ENCODE measurements at regions not wholly inside any gene's neighbourhood (a gene's known extent, or its start where the extent isn't known, plus 50 kb on each side); places are given as distances from the start of the nearest gene placed in this dataset.
A peak's percentile ranks its signal among the peaks of the same experiment; 100 is the strongest.
"Not testable (repeated sequence)": the region's sequence is repeated elsewhere in the genome, so short reads cannot be mapped to it uniquely, and the experiment has no call there.

DNA sequence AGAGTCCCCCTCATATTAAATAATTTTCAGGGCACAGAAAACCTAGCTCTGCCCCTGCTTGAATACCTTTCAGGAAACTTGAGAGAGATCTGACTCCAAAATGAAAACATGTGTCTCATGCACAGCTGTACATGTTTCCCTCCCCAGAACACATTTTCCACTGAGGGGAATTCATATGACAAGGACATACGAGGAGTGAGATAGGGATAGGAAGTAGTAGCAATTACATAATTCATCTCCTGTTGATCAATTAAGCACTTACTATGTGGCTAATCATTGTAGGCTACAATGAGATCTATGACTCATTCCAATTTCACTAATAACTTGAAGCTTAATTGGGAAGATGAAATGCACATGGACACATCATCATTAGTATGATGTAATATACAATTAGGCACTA, 302.1 kb downstream of the PCDH11X start:
- not testable (repeated sequence) for FAIRE-seq

DNA sequence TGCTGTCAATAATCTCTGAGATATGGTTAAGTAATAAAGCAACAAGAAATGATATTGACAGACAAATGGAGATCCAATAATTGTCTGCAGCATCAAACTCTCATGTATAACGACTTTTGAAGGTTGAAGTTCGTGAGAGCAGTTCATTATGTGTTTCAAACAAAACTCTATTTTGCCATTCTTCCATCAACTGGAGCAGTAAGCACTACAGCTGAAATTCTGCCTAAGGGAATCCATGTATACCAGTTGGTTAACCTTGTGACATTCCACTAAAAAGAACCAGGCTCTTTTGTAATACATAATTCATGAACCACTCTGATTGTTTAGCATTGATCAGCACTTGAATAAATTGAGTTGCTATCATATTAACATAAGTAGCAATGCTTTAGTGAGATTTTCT, 311.6 kb downstream of the PCDH11X start:
- not testable (repeated sequence) for FAIRE-seq

DNA sequence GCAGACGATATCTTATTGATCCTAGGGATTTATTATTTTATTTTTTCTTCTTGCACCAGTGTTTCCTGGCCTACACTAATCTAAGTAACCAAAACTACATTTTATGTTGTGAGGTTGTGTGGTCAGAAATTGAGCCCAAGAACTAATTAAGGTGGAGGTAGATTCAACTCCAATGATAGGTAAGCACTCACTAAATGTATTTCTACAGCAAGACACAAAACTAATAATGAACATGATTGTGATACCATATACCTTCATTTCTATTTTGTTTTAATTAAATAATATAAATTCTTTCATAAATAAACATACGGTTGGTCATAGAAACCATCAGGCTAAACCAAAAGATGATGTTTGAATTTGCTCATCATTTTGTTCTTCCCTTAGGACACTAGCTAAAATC, 319.0 kb downstream of the PCDH11X start:
- FAIRE-seq, result not testable (repeated sequence)

DNA sequence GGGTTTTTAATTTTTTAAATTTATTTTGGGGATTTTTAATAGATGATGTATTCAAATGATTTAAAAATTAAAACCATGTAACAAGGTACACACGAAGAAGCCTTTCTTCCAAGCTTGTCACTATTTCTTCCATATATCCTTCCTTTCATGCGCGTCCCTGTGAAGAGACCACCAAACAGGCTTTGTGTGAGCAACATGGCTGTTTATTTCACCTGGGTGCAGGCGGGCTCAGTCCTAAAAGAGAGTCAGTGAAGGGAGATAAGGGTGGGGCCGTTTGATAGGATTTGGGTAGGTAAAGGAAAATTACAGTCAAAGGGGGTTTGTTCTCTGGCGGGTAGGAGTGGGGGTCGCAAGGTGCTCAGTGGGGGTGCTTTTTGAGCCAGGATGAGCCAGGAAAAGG, 320.9 kb downstream of the PCDH11X start:
- not testable (repeated sequence) for FAIRE-seq

DNA sequence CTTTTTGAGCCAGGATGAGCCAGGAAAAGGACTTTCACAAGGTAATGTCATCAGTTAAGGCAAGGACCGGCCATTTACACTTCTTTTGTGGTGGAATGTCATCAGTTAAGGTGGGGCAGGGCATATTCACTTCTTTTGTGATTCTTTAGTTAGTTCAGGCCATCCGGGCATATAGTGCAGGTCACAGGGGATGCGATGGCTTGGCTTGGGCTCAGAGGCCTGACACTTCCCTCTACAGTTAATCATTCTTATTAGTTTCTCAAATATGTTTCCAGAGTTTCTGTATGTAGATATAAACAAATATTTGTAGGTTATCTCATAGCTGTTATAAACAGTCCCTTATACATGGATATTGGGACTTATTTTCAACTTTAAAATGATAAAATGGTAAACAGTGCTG, 326.5 kb downstream of the PCDH11X start:
- FAIRE-seq, result not testable (repeated sequence)

DNA sequence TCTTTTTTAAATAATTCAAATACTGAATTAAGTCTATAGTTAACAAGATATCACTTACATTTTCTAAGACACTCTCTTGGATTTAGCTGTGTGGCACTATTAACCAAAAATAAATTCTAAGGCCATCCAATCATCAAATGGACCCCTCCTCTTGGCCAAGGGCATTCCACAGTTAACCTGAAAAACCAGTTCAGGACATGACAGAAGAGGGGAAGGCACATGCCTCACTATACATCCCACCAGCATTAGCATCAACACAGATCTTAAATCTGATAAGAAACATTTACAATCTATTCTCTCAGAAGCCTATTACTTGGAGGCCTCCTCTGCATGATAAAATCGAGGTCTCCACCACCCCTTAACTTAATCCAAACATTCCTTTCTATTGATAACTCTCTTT, 327.5 kb downstream of the PCDH11X start:
- not testable (repeated sequence) for FAIRE-seq

DNA sequence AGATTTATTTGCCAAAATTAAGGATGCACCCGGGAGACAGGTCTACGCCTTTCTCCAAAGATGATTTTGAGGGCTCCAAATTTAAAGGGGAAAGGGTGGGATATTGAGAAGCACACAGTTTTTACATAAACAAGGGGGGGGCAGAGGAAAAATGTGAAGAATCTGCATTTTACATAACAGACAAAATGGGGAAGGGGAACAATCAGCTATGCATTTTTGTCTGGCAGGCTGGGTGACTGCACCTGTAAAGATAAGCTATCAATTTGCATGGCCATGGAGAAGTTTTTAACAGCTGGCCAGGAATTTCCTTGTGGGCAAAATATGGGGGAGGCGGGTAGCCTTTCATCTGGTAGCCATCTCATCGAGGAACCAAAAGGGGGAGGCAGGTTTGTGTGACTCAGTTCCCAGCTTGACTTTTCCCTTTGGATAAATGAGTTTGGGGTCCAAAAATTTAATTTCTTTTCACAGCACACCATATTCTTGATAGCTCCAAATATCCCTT, 331.3 kb downstream of the PCDH11X start:
- not testable (repeated sequence) for FAIRE-seq

DNA sequence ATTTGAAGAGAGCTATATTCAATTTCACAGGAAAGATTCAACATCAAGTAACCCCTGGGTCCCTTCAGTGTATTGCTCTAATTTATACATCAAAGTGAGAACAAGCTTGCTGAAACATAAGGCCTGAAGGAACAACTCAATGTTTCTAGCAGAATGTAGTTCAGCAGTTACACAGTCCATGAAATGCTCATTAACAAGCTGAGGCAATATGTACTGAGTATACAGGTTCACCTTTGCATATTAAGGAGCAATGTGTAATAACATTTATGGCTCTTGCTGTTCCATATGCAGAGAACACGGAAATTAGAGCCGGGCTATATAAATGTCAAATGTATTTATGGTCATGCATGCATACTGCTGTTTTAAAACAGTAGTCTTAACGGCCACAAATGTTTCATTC, 338.5 kb downstream of the PCDH11X start:
- FAIRE-seq, result not testable (repeated sequence)

DNA sequence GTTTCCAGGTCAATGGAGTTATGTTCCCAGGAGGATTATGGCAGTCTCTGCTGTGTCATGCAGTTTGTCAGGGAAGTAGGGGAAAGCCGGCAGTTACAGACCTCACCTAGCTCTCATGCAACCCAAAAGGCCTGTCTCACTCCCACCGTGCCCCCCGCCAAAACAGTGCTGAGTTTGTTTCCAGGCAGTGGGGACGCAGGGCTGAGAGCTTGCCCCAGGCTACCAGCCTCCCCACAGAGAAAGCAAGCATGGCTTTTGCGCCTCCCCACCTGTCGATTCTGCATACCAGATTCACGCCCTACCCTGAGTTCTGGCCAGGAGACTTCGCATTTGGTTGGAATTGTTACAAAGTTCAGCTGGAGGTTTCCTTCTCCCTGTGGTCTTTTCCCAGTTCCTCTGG, 383.9 kb downstream of the PCDH11X start:
- FAIRE-seq, result not testable (repeated sequence)

DNA sequence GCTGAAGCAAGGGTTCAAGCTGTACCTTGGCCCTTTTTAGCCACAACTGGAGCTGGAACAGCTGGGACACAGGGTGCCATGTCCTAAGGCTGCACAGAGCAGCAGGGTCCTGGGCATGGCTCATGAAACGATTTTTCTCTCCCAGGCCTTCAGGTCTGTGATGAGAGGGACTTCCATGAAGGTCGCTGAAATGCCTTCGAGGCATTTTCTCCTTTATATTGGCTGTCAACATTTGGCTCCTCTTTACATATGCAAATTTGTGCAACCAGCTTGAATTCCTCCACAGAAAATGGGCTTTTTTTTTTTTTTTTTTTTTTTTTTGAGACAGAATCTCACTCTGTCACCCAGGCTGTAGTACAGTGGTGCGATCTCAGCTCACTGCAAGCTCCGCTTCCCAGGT, 430.8 kb downstream of the PCDH11X start:
- no peak for FAIRE-seq

DNA sequence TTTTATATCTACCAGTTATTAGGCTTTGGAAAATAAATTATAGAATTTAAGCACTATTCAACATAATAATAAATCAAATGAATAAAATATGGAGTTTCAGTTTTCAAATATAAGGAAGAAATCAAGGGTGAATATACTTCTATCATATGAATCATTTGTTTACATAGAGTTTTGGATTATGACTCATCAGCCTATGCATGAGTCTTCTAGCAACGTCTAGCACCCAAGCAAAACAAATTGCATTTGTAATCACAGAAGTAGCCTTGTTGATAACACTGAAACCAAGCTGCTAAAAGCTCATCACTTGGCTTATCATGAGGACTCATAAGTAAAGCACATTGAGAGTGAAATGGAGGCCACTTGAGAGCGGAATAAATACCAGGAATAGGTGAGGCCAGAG, 434.6 kb downstream of the PCDH11X start:
- no peak for FAIRE-seq

DNA sequence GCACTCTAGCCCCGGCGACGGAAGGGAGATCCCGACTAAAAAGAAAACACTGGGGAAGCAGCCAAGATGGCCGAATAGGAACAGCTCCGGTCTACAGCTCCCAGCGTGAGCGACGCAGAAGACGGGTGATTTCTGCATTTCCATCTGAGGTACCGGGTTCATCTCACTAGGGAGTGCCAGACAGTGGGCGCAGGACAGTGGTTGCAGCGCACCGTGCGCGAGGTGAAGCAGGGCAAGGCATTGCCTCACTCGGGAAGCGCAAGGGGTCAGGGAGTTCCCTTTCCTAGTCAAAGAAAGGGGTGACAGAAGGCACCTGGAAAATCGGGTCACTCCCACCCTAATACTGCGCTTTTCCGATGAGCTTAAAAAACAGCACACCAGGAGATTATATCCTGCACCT, 435.8 kb downstream of the PCDH11X start:
- FAIRE-seq, result not testable (repeated sequence)

DNA sequence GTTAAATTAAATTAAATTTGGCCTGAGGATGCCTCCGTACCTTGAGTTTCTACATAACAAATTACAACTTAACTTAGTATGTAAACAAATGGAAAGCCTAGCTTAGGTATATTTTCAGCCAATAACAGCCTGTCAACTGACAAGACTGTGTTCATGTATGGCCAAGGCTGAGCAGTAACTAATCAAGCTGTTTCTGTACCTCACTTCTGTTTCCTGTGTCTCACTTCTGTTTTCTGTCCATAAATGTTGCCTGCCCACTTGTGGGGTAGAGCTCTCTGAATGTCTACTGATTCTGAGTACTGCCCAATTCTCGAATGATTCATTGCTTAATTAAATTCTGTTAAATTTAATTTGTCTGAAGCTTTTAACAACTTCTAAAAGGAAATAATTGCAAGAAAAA, 445.2 kb downstream of the PCDH11X start:
- FAIRE-seq, result no peak

DNA sequence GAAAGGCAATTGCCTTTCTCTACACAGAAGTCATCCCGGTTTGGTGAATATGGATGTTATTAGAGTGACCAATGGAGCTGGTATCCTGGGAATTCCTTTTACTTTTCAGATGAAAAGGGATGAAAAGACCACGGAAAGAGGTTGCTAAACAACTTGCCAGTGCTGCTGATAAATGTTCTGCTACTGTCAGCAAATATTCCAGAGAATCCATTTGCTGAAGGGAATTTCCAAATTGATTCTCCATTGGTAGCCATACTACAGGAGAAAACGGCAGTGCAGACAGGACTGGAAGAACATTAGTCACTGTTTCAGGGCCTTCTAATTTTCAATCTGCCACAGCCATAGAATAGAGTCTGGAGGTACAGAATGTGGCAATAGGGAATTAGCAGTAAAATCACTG, 451.5 kb downstream of the PCDH11X start:
- no peak for FAIRE-seq

DNA sequence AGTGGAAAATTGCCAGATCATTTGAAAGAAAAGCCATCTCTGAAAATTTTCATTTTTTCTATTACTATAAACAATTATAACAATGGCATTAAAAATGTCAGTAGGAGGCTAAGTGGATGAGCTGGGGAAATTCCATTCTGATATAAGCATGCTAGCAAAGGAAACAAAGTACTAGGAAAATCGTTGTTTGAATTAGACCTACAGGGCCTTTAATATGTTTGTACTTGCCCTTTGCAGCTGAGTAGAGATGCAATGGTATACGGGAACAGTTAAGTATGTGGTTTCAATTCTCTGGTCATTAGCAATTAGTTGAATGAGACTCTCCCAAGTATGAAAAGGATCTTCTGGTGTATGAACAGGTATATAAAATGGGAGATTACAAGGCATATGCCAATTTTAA, 452.2 kb downstream of the PCDH11X start:
- FAIRE-seq, result no peak

DNA sequence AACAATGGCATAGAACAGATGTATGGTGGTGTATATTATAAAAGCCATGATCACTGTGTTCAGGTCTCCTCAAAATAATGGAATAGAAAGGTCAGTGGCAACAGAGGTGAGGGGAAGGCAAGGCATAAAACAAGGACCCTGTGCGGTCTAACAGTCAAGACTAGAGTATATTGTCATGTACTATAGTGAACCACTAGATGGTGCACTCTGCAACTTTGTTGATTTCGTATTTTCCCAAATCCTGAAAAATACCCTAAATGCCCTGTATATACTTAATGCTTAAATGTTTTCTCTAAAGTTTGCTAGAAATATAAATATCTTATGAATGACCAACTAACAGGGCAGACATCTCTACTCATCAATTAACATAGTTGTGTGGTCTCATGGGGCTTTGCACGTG, 453.0 kb downstream of the PCDH11X start:
- no peak for FAIRE-seq

DNA sequence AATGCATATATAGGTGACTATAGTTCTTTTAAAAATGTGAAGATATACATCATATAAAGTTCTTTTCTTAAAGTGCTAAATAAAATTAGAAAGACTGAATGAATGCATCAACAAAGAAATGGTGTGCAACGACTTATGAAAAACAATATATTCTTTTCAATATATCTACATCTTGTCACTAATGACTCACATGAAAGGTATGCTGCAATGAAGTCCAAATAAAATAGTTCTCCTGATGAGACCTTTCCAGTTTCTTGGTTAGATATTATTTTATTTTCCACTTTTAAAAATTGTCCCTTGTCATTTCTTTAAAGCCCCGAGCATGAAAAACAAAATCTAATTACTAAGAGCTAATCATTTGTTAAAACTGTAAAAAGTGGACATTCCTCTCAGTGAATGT, 462.1 kb downstream of the PCDH11X start:
- no peak for FAIRE-seq

DNA sequence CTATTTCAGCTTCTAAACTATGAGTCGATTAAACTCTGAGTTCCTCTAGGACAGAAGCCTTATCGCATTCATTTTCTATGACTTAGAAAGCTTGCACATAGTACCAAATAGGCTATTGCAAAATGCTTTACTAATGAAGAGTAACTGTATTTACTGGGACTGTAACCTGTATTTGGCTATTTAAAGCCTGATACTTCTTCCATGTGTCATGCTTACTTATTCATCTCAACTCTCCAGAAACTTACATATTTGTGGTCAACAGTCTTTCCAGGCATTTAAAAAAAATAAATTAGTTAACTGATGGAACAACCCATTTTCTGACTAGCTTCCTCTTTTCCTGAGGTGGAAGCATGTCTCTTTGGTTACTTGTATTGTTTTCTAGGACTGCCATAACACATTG, 467.9 kb downstream of the PCDH11X start:
- FAIRE-seq, result no peak

DNA sequence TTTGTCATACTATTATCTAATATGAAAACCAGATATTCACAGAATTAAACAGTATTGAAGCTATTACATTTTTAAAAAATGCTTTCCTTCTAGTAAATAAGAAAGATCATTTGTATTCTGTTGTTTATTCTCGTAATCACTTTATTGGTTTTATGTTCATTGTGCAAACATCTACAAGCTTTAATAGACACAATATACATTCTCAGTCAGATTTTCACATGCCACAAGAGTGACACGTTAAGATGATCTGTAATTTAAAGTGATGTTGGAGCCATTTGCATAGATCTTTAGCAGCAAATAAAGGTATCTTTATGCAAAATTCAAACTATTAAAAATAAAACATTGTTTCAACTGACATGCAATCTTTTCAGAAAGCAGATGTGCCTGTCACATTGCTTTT, 469.9 kb downstream of the PCDH11X start:
- no peak for FAIRE-seq

DNA sequence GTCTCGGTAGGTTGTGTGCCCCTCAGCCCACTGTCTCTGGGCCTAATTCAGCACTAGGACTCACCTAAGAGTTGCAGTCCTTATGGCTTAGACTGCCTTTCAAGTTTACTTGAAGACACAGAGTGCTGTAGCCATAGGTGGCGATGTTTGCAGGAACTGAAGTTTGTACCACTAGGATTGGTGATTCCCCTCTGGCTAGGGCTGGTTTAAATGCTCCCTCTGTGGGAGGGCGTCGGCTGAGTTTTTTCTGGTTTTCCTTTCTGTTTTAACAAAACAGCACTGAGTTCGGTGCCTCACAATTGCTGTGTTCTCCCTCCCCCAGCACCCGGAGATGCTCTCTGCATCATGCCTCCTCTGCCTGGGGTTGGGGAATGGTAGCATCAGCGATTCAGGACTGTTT, 480.9 kb downstream of the PCDH11X start:
- no peak for FAIRE-seq

DNA sequence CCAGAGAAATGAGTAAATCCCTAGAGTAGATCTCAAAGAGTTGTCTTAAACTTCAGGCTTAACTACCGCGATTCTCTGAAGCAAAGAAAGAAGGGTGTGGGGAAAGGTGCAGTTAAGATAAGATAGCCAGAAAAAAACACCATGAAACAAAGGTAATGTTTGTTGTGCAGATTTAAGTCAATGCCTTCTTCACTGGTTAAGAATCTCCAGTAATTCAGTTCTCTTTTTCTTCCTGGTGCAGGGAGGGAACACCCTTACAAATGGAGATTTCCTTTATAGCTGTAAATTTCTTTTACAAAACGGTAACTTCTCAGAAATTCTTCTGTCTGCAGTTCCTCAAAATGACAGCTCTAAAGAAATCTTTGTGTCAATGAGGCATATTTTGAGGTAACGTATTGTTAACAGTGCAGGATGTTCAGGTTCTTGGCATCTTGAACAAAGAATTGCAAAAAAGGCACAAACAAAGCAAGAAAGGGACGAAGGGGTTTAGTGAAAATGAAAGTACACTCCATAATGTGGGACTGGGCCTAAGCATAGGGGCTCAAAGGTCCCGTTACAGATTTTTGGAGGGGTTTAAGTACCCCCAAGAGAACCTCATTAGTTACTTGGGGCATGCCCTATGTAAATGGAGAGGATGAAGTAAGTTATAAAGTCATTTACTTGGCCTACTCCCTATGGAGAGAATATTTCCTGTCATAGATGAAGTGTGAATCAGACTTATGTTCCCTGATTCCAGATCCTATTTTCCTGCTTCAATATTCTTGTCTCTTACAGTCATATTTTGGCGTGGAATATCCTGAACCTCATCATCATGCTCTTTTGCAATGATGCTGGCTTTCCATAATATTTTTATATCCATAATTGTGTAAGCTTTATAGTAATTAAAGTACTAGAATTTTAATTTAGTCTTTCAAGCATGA, 492.0 kb downstream of the PCDH11X start:
- no peak for FAIRE-seq

DNA sequence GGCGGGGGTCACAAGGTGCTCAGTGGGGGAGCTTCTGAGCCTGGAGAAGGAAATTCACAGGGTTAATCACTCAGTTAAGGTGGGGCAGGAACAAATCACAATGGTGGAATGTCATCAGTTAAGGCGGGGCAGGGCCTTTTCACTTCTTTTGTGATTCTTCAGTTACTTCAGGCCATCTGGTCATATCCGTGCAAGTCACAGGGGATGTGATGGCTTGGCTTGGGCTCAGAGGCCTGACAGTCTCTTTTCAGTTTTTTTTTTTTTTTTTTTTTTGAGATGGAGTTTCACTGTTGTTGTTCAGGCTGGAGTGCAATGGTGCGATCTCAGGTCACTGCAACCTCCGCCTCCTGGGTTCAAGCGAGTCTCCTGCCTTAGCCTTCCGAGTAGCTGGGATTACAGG, 499.4 kb downstream of the PCDH11X start:
- not testable (repeated sequence) for FAIRE-seq

DNA sequence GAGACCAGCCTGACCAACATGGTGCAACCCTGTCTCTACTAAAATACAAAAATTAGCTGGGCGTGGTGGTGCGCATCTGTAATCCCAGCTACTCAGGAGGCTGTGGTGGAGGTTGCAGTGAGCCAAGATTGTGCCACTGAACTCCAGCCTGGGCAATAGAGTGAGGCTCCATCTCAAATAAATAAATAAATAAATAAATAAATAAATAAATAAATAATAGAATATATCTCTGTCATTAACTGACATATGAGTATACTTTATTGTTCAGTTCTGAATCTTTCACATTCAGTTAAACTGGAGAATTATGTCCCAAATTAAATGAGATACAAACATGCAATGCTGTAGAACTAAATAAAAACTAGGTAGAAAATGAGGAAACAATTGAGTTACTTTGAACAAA, 501.2 kb downstream of the PCDH11X start:
- FAIRE-seq, result peak; percentile 37

DNA sequence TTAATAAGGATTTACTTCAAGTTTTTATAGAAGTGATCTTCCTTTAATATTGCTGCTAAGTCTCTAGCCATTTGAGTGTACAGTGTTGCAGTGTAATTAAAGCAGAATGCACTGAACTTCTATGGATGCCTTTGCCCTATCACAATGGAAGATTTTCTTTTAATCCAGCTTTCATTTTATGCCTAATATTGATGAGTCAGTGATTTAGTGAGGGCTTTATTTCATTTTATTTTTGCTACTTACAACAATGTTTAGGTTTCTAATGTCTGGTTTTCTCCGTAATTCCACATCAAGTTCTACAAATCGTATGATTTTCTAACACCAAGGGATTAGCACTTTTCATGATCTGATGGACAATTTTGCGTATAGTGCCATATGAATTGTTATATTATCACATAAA, 504.1 kb downstream of the PCDH11X start:
- FAIRE-seq, result no peak

DNA sequence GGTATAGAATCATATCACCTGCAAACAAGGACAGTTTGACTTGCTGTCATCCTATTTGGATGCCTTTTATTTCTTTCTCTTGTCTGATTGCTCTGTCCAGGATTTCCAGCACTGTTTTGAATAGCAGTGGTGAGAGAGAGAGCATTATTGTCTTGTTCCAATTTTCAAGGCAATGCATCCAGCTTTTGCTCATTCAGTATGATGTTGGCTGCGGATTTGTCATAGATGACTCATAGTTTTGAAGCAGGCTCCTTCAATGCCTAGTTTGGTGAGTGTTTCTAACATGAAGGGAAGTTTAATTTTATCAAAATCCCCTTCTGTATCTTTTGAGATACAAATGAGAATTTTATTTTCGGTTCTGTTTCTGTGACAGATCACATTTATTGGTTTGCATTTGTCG, 518.9 kb downstream of the PCDH11X start:
- FAIRE-seq, result not testable (repeated sequence)
